Mesodermal cell (in vitro differentiated cells): ENCODE measurements at regions not wholly inside any gene's neighbourhood (a gene's known extent, or its start where the extent isn't known, plus 50 kb on each side); places are given as distances from the start of the nearest gene placed in this dataset.
"Not testable (repeated sequence)": the region's sequence is repeated elsewhere in the genome, so short reads cannot be mapped to it uniquely, and the experiment has no call there.

Experiments used
- H3K27ac ChIP-seq: 2 replicates; pipeline ENCODE4 v1.7.0; 2013; ENCODE audit warnings: mild to moderate bottlenecking, low read depth, low read length, moderate library complexity; ENCODE audit not compliant: severe bottlenecking
- H3K36me3 ChIP-seq: 2 replicates; pipeline ENCODE4 v1.7.1; 2013; ENCODE audit warnings: mild to moderate bottlenecking, low read length, moderate library complexity; ENCODE audit not compliant: control insufficient read depth, insufficient read depth
- H3K4me1 ChIP-seq: one replicate; pipeline ENCODE4 v1.7.1; 2013; ENCODE audit warnings: mild to moderate bottlenecking, low read length; ENCODE audit not compliant: insufficient read depth, control insufficient read depth, poor library complexity, severe bottlenecking
- H3K4me3 ChIP-seq: 2 replicates; pipeline ENCODE4 v1.7.0; 2013; ENCODE audit warnings: low read length, control low read depth, mild to moderate bottlenecking; ENCODE audit not compliant: insufficient read depth, poor library complexity, severe bottlenecking; ENCODE audit errors: extremely low read depth
- H3K9me3 ChIP-seq: 2 replicates; pipeline ENCODE4 v1.7.1; 2013; ENCODE audit warnings: mild to moderate bottlenecking, low read length, moderate library complexity; ENCODE audit not compliant: control insufficient read depth
- WGBS, 2 experiments: methylation state at CpG; one replicate each; pipeline ENCODE4 v1.1.5; 2013; ENCODE audit warnings: missing lambda C conversion rate in 2 of 2; ENCODE audit not compliant: insufficient coverage in 2 of 2; 5-methylcytosine and 5-hydroxymethylcytosine counted together

GRCh38 chr1:146673729-146674299 lies 264.3 kb upstream of the NBPF12 start:
- H3K4me3 ChIP-seq, H3K4me1 ChIP-seq, H3K27ac ChIP-seq, H3K36me3 ChIP-seq, H3K9me3 ChIP-seq: not testable (repeated sequence)
- WGBS, 2 experiments: 83% methylated on average over 1 of the region's 7 CpGs; no CpG with 5 or more reads in 1 of the 2 experiments

GRCh38 chr1:146672608-146673007 lies 265.5 kb upstream of the NBPF12 start:
- H3K4me1 ChIP-seq, H3K36me3 ChIP-seq, H3K27ac ChIP-seq, H3K9me3 ChIP-seq, H3K4me3 ChIP-seq: not testable (repeated sequence)
- WGBS, 2 experiments: 71% methylated on average over 2 of the region's 7 CpGs; no CpG with 5 or more reads in 1 of the 2 experiments

- not testable (repeated sequence) for H3K27ac ChIP-seq, H3K36me3 ChIP-seq, H3K9me3 ChIP-seq, H3K4me1 ChIP-seq, H3K4me3 ChIP-seq
- no CpG with 5 or more reads among the region's 6 CpGs for WGBS, 2 experiments
These were observed 266.5 kb upstream of the NBPF12 start for GRCh38 chr1:146671588-146671987.

- not testable (repeated sequence) for H3K9me3 ChIP-seq, H3K36me3 ChIP-seq, H3K4me1 ChIP-seq, H3K4me3 ChIP-seq, H3K27ac ChIP-seq
- no CpG with 5 or more reads among the region's 10 CpGs for WGBS, 2 experiments
These were observed 267.1 kb upstream of the NBPF12 start for GRCh38 chr1:146670832-146671566.

GRCh38 chr1:146666275-146666674 lies 271.8 kb upstream of the NBPF12 start:
- no CpG with 5 or more reads among the region's 1 CpG for WGBS, 2 experiments

GRCh38 chr1:146660242-146660641 lies 277.9 kb upstream of the NBPF12 start:
- H3K4me1 ChIP-seq, H3K4me3 ChIP-seq, H3K9me3 ChIP-seq, H3K27ac ChIP-seq, H3K36me3 ChIP-seq: not testable (repeated sequence)
- WGBS, 2 experiments: no CpG with 5 or more reads among the region's 4 CpGs

More at GRCh38 chr1:146666275-146666674, 271.8 kb upstream of the NBPF12 start:
- H3K36me3 ChIP-seq, H3K27ac ChIP-seq, H3K9me3 ChIP-seq, H3K4me1 ChIP-seq, H3K4me3 ChIP-seq: not testable (repeated sequence)

- not testable (repeated sequence) for H3K4me1 ChIP-seq, H3K27ac ChIP-seq, H3K4me3 ChIP-seq, H3K36me3 ChIP-seq, H3K9me3 ChIP-seq
- WGBS, 2 experiments: no CpG with 5 or more reads among the region's 3 CpGs
These were observed 281.6 kb upstream of the NBPF12 start for GRCh38 chr1:146656356-146657060.

GRCh38 chr1:146654763-146655162 lies 283.4 kb upstream of the NBPF12 start:
- not testable (repeated sequence) for H3K9me3 ChIP-seq, H3K4me1 ChIP-seq
- WGBS, 2 experiments: no CpG with 5 or more reads among the region's 4 CpGs

GRCh38 chr1:146645978-146646604 lies 292.0 kb upstream of the NBPF12 start:
- WGBS, 2 experiments: 100% methylated on average over 1 of the region's 6 CpGs; no CpG with 5 or more reads in 1 of the 2 experiments
- H3K4me1 ChIP-seq, H3K27ac ChIP-seq, H3K4me3 ChIP-seq, H3K36me3 ChIP-seq, H3K9me3 ChIP-seq: not testable (repeated sequence)

More at GRCh38 chr1:146654763-146655162, 283.4 kb upstream of the NBPF12 start:
- H3K27ac ChIP-seq, H3K4me3 ChIP-seq, H3K36me3 ChIP-seq: not testable (repeated sequence)

- H3K36me3 ChIP-seq: not testable (repeated sequence)
These were observed 296.6 kb upstream of the NBPF12 start for GRCh38 chr1:146641534-146641933.

More at GRCh38 chr1:146641534-146641933, 296.6 kb upstream of the NBPF12 start:
- H3K9me3 ChIP-seq, H3K4me3 ChIP-seq, H3K4me1 ChIP-seq, H3K27ac ChIP-seq: not testable (repeated sequence)
- no CpG with 5 or more reads among the region's 3 CpGs for WGBS, 2 experiments
